Choroid plexus epithelial cell (primary cell): ENCODE measurements at regions not wholly inside any gene's neighbourhood (a gene's known extent, or its start where the extent isn't known, plus 50 kb on each side); places are given as distances from the start of the nearest gene placed in this dataset.
A peak's percentile ranks its signal among the peaks of the same experiment; 100 is the strongest.

ENCODE experiments used
- DNase-seq: peaks from one replicate; pipeline ENCODE4 v3.0.0-alpha.2; 2010; ENCODE audit warnings: low read depth
- H3K4me3 ChIP-seq: 2 replicates; pipeline ENCODE4 v1.5.1; 2011; ENCODE audit warnings: low read depth, mild to moderate bottlenecking, control low read depth, low read length, moderate library complexity
- CTCF ChIP-seq: conservative IDR thresholded peaks from 2 replicates; pipeline ENCODE4 v1.5.1; 2011; ENCODE audit warnings: low read depth, mild to moderate bottlenecking, control low read depth, inconsistent platforms, low read length, moderate library complexity

GRCh38 chr21:24369278-24369677 is 1238.0 kb downstream of the MRPL39 start:
- H3K4me3 ChIP-seq = no peak overlapping the region
- DNase-seq = no peak
- no peak for TF ChIP-seq CTCF

- DNase-seq = peak; percentile 1
- H3K4me3 ChIP-seq = no peak overlapping the region
- no peak for TF ChIP-seq CTCF
Observed at GRCh38 chr21:24367936-24368335, 1239.3 kb downstream of the MRPL39 start.

- DNase-seq = no peak
- no peak for TF ChIP-seq CTCF
- H3K4me3 ChIP-seq = no peak overlapping the region
Observed at GRCh38 chr21:24353492-24353891, 1253.8 kb downstream of the MRPL39 start.

GRCh38 chr21:24339406-24339805 is 1267.9 kb downstream of the MRPL39 start:
- DNase-seq = no peak
- TF ChIP-seq CTCF = no peak
- H3K4me3 ChIP-seq = no peak overlapping the region

- no peak for DNase-seq
- H3K4me3 ChIP-seq = no peak overlapping the region
- TF ChIP-seq CTCF = no peak
Observed at GRCh38 chr21:24336491-24336890, 1270.8 kb downstream of the MRPL39 start.

- no peak for DNase-seq
Observed at GRCh38 chr21:24323536-24323935, 1283.7 kb downstream of the MRPL39 start.

More at GRCh38 chr21:24323536-24323935, 1283.7 kb downstream of the MRPL39 start:
- no peak for TF ChIP-seq CTCF
- no peak overlapping the region for H3K4me3 ChIP-seq
